GM12878 (cell line): ENCODE measurements at regions not wholly inside any gene's neighbourhood (a gene's known extent, or its start where the extent isn't known, plus 50 kb on each side); places are given as distances from the start of the nearest gene placed in this dataset.

Experiments used
- ATAC-seq: fragments of 200-7000 bp; cut with Tn5 transposase; 3 replicates; pipeline ENCODE4 v1.9.1; 2020; ENCODE audit warnings: mild to moderate bottlenecking, moderate library complexity
- BruUV-seq: library from RNA; stranded (reverse); fragments of 400-500 nt; replicated peaks from 2 replicates; lab custom pipeline; 2021; lab: Mats Ljungman, UMichigan
- CTCF ChIA-PET: fragments of 300-600 bp; sonication (Branson Sonifier 250); formaldehyde crosslinking; extraction: SDS; loops from one replicate; lab custom pipeline; 2021; ENCODE audit warnings: inconsistent platforms; lab: Yijun Ruan, JAX
- POLR2A ChIA-PET: fragments of 350-600 bp; formaldehyde crosslinking; extraction: SDS; loops from one replicate; lab custom pipeline; 2021; ENCODE audit warnings: inconsistent platforms; lab: Charles Lee
- RAD21 ChIA-PET: fragments of 300-600 bp; sonication (Branson Sonifier 250); formaldehyde crosslinking; loops from one replicate; lab custom pipeline; 2023; ENCODE audit warnings: antibody characterized with exemption; ENCODE audit not compliant: unreplicated experiment; lab: Charles Lee
- SMC1A ChIA-PET: fragments of 300-600 bp; sonication (Branson Sonifier 250); formaldehyde crosslinking; loops from one replicate; lab custom pipeline; 2023; ENCODE audit not compliant: unreplicated experiment, uncharacterized antibody; lab: Charles Lee
- DNase-seq: peaks from one replicate; pipeline ENCODE4 v3.0.0-alpha.2; 2011; ENCODE audit warnings: low read depth, low spot score
- FAIRE-seq: peaks from 3 replicates; lab custom pipeline; 2011; peaks lifted over from hg19 to GRCh38; lab: Jason Lieb, UNC
- H2AFZ ChIP-seq: 2 replicates; pipeline ENCODE4 v1.6.0; 2011; ENCODE audit warnings: low read depth, low read length, control low read depth; ENCODE audit not compliant: control insufficient read depth
- H3K27ac ChIP-seq: 2 replicates; pipeline ENCODE4 v1.5.1; 2011; ENCODE audit warnings: control low read depth; ENCODE audit not compliant: control insufficient read depth, insufficient read depth
- H3K27me3 ChIP-seq, 2 experiments: replicated peaks in 1 of 2; 2 replicates each; pipeline versions ENCODE4 v1.6.0 to v1.6.1; 2011; ENCODE audit warnings: low read length in 1 of 2; ENCODE audit not compliant: control insufficient read depth in 2 of 2, insufficient read depth in 2 of 2
- H3K36me3 ChIP-seq, 2 experiments: 2 replicates each; pipeline ENCODE4 v1.5.1; 2011; ENCODE audit warnings: low read length in 1 of 2; ENCODE audit not compliant: control insufficient read depth in 2 of 2, insufficient read depth in 2 of 2
- H3K4me1 ChIP-seq: 2 replicates; pipeline ENCODE4 v1.6.1; 2011; ENCODE audit warnings: mild to moderate bottlenecking, low read length, moderate library complexity, mixed read lengths; ENCODE audit not compliant: control insufficient read depth, insufficient read depth
- H3K4me2 ChIP-seq: 2 replicates; pipeline ENCODE4 v1.6.0; 2011; ENCODE audit warnings: control low read depth; ENCODE audit not compliant: control insufficient read depth, insufficient read depth
- H3K4me3 ChIP-seq: fragments of 200-600 bp; sonication (generic); 2 replicates; pipeline ENCODE4 v1.5.1; 2016
- H3K79me2 ChIP-seq: 2 replicates; pipeline ENCODE4 v1.6.0; 2011; ENCODE audit warnings: low read length; ENCODE audit not compliant: control insufficient read depth, insufficient read depth
- H3K9ac ChIP-seq: 2 replicates; pipeline ENCODE4 v1.8.0; 2011; ENCODE audit warnings: low read length, control low read depth, mixed read lengths; ENCODE audit not compliant: control insufficient read depth, insufficient read depth
- H3K9me3 ChIP-seq: replicated peaks from 3 replicates; pipeline ENCODE4 v1.5.1; 2011; ENCODE audit warnings: mild to moderate bottlenecking, low read length; ENCODE audit not compliant: control insufficient read depth, insufficient read depth
- H4K20me1 ChIP-seq: 2 replicates; pipeline ENCODE4 v1.6.0; 2011; ENCODE audit not compliant: control insufficient read depth, insufficient read depth
- BMI1 ChIP-seq: fragments of 450-650 bp; IDR thresholded peaks from 2 replicates; pipeline ENCODE4 v1.6.1; 2016; ENCODE audit warnings: mild to moderate bottlenecking, moderate library complexity, borderline replicate concordance
- BRCA1 ChIP-seq: IDR thresholded peaks from 2 replicates; pipeline ENCODE4 v1.6.1; 2011; ENCODE audit warnings: low read depth, low read length, improper control_type of control experiment
- CBFB ChIP-seq: IDR thresholded peaks from 2 replicates; pipeline ENCODE4 v1.6.1; 2016; ENCODE audit warnings: antibody characterized with exemption, low read depth
- EGR1 ChIP-seq, 2 experiments: IDR thresholded peaks; 1 replicate in 1 of 2; 2 replicates in 1 of 2; pipeline ENCODE4 v1.6.1; 2011 to 2012; ENCODE audit warnings: low read depth in 2 of 2, low read length in 2 of 2, borderline replicate concordance in 1 of 2, mild to moderate bottlenecking in 1 of 2, moderate library complexity in 1 of 2
- ESRRA ChIP-seq: IDR thresholded peaks from 2 replicates; pipeline ENCODE4 v1.6.1; 2012; ENCODE audit warnings: mild to moderate bottlenecking, low read length, improper control_type of control experiment
- FOXK2 ChIP-seq: fragments of 450-650 bp; IDR thresholded peaks from 2 replicates; pipeline ENCODE4 v1.6.1; 2017; ENCODE audit warnings: mild to moderate bottlenecking, moderate library complexity
- GATAD2B ChIP-seq: fragments of 450-650 bp; conservative IDR thresholded peaks from 2 replicates; pipeline ENCODE4 v1.6.1; 2017; ENCODE audit warnings: low read depth, mild to moderate bottlenecking, moderate library complexity
- RAD21 ChIP-seq: IDR thresholded peaks from 2 replicates; pipeline ENCODE4 v1.6.1; 2011; ENCODE audit warnings: mild to moderate bottlenecking, low read depth, low read length, moderate library complexity; ENCODE audit not compliant: insufficient read depth
- SMAD1 ChIP-seq: fragments of 450-650 bp; IDR thresholded peaks from 2 replicates; pipeline ENCODE4 v1.6.1; 2018; ENCODE audit warnings: mild to moderate bottlenecking, low read depth; ENCODE audit not compliant: partially characterized antibody
- SREBF2 ChIP-seq: IDR thresholded peaks from 2 replicates; pipeline ENCODE4 v1.6.1; 2012; ENCODE audit warnings: mild to moderate bottlenecking, low read length
- SRF ChIP-seq, 2 experiments: IDR thresholded peaks; 2 replicates each; pipeline ENCODE4 v1.6.1; 2011; ENCODE audit warnings: low read depth in 2 of 2, low read length in 2 of 2, mild to moderate bottlenecking in 1 of 2, moderate library complexity in 1 of 2
- TBL1XR1 ChIP-seq: IDR thresholded peaks from 2 replicates; pipeline ENCODE4 v1.6.1; 2012; ENCODE audit warnings: low read depth, low read length, improper control_type of control experiment
- WGBS: methylation state at CpG from one replicate; pipeline ENCODE4 v1.1.6; 2016; ENCODE audit warnings: low lambda C conversion rate; ENCODE audit not compliant: insufficient replicate concordance, insufficient coverage; ENCODE audit errors: missing lambda C conversion rate; 5-methylcytosine and 5-hydroxymethylcytosine counted together
- in situ Hi-C: fragments of 300-500 bp; cut with MboI; formaldehyde crosslinking; loops from 9 replicates; pipeline ENCODE4 v1.14.3; 2018; ENCODE audit warnings: mixed read lengths
- intact Hi-C: fragments of 100-400 bp; cut with micrococcal nuclease; formaldehyde crosslinking; loops from one replicate; pipeline ENCODE4 v1.14.2; 2022; ENCODE audit not compliant: unreplicated experiment
- TF ChIP-seq, protein P1 (sequence below): fragments of 450-650 bp; formaldehyde crosslinking; IDR thresholded peaks from 2 replicates; pipeline ENCODE4 v1.5.0; 2022; ENCODE audit warnings: mild to moderate bottlenecking, missing genetic modification characterization
- TF ChIP-seq, protein P2 (sequence below): fragments of 450-650 bp; IDR thresholded peaks from 2 replicates; pipeline ENCODE4 v1.6.1; 2017; ENCODE audit warnings: mild to moderate bottlenecking, moderate library complexity

- DNase-seq, result no peak
- ChIA-PET POLR2A (no interaction called here), CTCF (no interaction called here), SMC1A (no interaction called here), RAD21 (no interaction called here)
- no peaks in the 10 kb centered on the region for H3K4me1 ChIP-seq
- H3K27me3 ChIP-seq, result peaks cover 0 to 6% of the 10 kb centered on the region in 2 experiments; a peak in 1 of 4 replicates
- no peaks in the 10 kb centered on the region for H4K20me1 ChIP-seq
- WGBS, result 11% methylated on average over 3 of the region's 3 CpGs
- no peak overlapping the region for H2AFZ ChIP-seq
- in situ Hi-C loops (no loop called here), intact Hi-C loops (no loop called here)
- no peaks in the 10 kb centered on the region for H3K79me2 ChIP-seq
- no peaks in the 10 kb centered on the region for H3K9me3 ChIP-seq
- no peak overlapping the region for H3K4me3 ChIP-seq
- FAIRE-seq, result no peak
- no TSS peak for BruUV-seq
- no peak overlapping the region for H3K4me2 ChIP-seq
- H3K9ac ChIP-seq, result no peak overlapping the region
- H3K27ac ChIP-seq, result no peak overlapping the region
- no peak for ATAC-seq
- no peaks in the 10 kb centered on the region for H3K36me3 ChIP-seq
- no peak for TF ChIP-seq GATAD2B
- no peak for TF ChIP-seq BMI1
- no peak for TF ChIP-seq SRF (IDR thresholded peaks at IDR 0.05; ENCODE audit: low read depth in 2 of 2, low read length in 2 of 2)
- TF ChIP-seq, protein P1, sequence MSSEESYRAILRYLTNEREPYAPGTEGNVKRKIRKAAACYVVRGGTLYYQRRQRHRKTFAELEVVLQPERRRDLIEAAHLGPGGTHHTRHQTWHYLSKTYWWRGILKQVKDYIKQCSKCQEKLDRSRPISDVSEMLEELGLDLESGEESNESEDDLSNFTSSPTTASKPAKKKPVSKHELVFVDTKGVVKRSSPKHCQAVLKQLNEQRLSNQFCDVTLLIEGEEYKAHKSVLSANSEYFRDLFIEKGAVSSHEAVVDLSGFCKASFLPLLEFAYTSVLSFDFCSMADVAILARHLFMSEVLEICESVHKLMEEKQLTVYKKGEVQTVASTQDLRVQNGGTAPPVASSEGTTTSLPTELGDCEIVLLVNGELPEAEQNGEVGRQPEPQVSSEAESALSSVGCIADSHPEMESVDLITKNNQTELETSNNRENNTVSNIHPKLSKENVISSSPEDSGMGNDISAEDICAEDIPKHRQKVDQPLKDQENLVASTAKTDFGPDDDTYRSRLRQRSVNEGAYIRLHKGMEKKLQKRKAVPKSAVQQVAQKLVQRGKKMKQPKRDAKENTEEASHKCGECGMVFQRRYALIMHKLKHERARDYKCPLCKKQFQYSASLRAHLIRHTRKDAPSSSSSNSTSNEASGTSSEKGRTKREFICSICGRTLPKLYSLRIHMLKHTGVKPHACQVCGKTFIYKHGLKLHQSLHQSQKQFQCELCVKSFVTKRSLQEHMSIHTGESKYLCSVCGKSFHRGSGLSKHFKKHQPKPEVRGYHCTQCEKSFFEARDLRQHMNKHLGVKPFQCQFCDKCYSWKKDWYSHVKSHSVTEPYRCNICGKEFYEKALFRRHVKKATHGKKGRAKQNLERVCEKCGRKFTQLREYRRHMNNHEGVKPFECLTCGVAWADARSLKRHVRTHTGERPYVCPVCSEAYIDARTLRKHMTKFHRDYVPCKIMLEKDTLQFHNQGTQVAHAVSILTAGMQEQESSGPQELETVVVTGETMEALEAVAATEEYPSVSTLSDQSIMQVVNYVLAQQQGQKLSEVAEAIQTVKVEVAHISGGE (CRISPR knock-in tag), result no peak
- no peak for TF ChIP-seq RAD21
- no peak for TF ChIP-seq CBFB
- TF ChIP-seq SMAD1, result no peak
- TF ChIP-seq FOXK2, result no peak
- no peak for TF ChIP-seq ESRRA
- TF ChIP-seq, protein P2, sequence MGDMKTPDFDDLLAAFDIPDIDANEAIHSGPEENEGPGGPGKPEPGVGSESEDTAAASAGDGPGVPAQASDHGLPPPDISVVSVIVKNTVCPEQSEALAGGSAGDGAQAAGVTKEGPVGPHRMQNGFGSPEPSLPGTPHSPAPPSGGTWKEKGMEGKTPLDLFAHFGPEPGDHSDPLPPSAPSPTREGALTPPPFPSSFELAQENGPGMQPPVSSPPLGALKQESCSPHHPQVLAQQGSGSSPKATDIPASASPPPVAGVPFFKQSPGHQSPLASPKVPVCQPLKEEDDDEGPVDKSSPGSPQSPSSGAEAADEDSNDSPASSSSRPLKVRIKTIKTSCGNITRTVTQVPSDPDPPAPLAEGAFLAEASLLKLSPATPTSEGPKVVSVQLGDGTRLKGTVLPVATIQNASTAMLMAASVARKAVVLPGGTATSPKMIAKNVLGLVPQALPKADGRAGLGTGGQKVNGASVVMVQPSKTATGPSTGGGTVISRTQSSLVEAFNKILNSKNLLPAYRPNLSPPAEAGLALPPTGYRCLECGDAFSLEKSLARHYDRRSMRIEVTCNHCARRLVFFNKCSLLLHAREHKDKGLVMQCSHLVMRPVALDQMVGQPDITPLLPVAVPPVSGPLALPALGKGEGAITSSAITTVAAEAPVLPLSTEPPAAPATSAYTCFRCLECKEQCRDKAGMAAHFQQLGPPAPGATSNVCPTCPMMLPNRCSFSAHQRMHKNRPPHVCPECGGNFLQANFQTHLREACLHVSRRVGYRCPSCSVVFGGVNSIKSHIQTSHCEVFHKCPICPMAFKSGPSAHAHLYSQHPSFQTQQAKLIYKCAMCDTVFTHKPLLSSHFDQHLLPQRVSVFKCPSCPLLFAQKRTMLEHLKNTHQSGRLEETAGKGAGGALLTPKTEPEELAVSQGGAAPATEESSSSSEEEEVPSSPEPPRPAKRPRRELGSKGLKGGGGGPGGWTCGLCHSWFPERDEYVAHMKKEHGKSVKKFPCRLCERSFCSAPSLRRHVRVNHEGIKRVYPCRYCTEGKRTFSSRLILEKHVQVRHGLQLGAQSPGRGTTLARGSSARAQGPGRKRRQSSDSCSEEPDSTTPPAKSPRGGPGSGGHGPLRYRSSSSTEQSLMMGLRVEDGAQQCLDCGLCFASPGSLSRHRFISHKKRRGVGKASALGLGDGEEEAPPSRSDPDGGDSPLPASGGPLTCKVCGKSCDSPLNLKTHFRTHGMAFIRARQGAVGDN, result no peak
- no peak for TF ChIP-seq EGR1 (IDR thresholded peaks at IDR 0.05; ENCODE audit: borderline replicate concordance in 1 of 2, low read depth in 2 of 2, low read length in 2 of 2)
- TF ChIP-seq BRCA1, result no peak
- TF ChIP-seq SREBF2, result no peak
- TF ChIP-seq TBL1XR1, result no peak
Observed at GRCh38 chr10:114719311-114719710, 61.2 kb upstream of the ABLIM1 start.
